GM12873 (cell line): ENCODE measurements at regions not wholly inside any gene's neighbourhood (a gene's known extent, or its start where the extent isn't known, plus 50 kb on each side); places are given as distances from the start of the nearest gene placed in this dataset.

Experiments
- TF ChIP-seq, protein P1 (sequence below): IDR thresholded peaks from 2 replicates; pipeline ENCODE4 v1.5.1; 2012; ENCODE audit warnings: low read depth, mild to moderate bottlenecking, moderate library complexity, low read length, control low read depth; ENCODE audit not compliant: insufficient read depth; ENCODE audit errors: missing control alignments

DNA sequence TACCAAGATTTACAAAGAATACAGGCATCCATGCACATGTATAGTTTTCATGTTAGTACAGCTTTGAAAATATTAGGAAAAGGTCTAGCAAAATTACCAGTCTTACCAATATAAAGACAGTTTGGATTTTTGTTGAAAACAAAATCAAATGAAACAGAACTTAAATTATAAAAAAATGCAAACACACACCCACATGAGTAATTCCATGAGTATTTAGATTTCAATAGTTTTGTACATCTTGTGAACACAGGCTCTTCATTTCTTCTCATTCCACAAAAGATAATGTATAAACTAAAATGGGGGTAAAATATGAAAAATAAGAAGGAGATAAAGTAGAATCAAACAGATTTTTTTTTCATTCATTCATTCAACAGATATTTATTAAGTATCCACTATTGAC lies 682.2 kb upstream of the ANKRD30A start:
- TF ChIP-seq, protein P1, sequence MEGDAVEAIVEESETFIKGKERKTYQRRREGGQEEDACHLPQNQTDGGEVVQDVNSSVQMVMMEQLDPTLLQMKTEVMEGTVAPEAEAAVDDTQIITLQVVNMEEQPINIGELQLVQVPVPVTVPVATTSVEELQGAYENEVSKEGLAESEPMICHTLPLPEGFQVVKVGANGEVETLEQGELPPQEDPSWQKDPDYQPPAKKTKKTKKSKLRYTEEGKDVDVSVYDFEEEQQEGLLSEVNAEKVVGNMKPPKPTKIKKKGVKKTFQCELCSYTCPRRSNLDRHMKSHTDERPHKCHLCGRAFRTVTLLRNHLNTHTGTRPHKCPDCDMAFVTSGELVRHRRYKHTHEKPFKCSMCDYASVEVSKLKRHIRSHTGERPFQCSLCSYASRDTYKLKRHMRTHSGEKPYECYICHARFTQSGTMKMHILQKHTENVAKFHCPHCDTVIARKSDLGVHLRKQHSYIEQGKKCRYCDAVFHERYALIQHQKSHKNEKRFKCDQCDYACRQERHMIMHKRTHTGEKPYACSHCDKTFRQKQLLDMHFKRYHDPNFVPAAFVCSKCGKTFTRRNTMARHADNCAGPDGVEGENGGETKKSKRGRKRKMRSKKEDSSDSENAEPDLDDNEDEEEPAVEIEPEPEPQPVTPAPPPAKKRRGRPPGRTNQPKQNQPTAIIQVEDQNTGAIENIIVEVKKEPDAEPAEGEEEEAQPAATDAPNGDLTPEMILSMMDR, result no peak

DNA sequence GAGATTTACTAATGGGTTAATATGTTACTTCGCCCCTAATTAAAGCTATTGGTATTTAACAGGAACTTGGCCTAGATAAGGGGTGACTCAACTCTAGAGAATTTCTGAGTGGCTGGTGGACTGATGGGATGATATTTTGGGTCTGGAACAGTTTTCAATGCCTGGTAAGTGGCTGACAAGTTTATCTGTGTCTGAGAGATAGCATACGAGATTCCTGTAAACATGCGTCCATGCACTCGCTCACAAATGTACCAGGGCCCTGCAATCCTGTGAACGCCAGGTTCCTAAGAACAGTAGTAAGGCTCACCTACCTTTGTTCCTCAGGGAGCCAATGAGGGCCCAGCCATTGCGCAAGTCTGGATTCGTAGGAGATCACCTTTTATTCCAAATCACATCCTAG lies 683.8 kb upstream of the ANKRD30A start:
- TF ChIP-seq, protein P1, result no peak

DNA sequence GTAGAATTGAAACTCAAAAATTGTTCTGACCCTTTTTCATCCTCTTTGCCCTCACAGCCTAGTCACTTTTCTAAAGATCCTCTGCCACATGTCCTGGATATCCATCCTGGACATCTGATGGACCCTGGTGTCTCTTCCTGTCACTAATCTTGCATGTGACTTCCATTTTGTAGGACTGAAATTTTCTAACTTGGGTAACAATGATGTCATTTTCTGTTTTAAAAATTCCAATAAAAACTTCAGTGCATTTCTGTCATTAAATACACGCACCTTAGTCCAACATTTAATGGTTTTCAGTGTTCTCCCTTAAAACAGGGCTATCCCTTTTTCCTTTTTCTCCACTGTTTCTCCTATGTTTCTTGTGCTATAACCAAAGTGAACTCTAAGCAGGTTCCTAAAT lies 684.9 kb upstream of the ANKRD30A start:
- TF ChIP-seq, protein P1, result no peak

DNA sequence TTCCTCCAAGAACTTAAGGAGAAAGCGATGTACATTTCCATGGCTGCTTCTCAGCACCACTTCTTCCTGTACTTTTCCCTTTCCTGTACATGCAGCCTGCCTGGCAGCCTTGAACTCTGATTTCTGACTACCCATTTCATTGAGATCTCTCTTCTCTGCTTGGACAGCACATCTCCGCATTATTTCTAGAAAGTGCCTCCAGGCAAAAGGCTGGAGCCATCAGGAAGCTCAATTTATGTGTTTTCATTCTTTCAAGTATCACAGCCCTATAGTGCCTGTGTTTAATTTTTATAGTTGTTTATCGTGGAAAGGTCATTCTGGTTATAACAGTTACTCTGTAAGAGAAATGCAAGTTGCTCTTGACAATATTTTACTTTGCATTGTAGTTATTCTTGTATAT lies 688.0 kb upstream of the ANKRD30A start:
- TF ChIP-seq, protein P1, result no peak

DNA sequence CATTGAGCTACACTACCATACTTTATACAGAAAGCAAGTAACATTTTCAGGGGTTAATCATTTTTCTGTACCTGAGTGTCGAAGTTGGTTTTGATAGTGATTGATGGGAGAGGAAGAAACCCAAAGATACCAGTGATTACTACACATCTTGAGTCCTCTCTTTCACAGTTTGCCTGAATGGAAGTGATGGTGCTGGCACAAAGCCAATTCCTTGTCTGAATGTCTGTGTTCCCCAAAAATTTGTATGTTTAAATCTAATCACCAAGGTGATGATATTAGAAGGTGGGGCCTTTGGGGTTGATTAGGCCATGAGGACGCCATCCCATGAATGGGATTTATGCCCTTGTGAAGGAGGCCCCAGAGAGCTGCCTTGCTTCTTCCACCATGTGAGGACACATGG lies 696.9 kb upstream of the ANKRD30A start:
- TF ChIP-seq, protein P1, result no peak

DNA sequence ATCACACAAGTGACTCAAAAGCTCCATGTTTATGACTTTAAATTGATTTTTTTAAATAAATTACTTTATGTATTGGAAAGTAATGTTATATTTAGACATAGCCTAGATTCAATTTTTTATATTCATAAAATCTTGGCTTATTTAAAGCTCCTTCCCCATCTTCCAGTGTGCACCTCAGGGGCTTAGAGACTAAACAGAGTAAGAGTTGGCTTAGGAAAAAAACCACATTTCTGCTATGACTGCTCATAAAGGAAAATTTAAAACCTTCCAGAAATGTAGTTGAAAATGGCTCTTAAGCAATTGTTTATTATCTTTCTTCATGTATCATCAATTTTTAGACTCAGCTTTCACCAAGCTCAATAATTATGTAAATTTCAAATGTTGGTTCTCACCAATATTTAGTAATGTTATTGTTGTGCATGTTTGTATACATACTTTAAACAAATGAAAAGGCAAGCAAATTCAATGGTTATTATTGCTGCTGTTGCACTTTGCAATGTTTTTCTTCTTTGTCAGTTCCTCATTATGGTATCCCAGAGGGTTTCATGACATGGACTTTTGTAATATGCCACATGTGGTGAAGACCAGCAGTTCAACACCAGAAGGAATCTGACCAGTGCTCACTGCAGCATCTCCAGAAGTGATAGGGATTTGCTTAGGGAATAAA lies 700.1 kb upstream of the ANKRD30A start:
- TF ChIP-seq, protein P1, result no peak

DNA sequence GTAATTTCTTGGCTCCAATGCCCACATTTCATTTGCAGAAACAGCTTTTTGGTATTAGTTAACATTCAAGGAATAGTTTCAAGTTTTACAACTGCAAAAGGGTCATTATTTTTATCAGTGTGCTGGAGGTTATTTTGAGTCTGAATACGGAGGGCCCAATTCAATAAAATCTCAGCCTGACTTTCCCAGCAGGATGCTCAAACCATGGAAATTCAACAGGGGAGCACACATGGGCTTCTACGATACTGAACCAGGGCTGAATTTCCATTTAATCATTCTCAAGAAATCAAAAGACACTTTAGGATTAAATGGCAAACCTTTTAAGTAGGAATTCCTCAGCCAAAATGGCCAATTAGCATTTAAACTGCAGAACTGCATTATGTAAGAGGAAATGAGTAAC lies 700.9 kb upstream of the ANKRD30A start:
- TF ChIP-seq, protein P1, result no peak
